Epithelial cell of esophagus (primary cell): ENCODE measurements at regions not wholly inside any gene's neighbourhood (a gene's known extent, or its start where the extent isn't known, plus 50 kb on each side); places are given as distances from the start of the nearest gene placed in this dataset.

Source experiments
- DNase-seq: peaks from one replicate; pipeline ENCODE4 v3.0.0; 2010; ENCODE audit warnings: low read depth
- H3K4me3 ChIP-seq: 2 replicates; pipeline ENCODE4 v1.5.1; 2011; ENCODE audit warnings: mild to moderate bottlenecking, low read length, control low read depth
- TF ChIP-seq, protein P1 (sequence below): IDR thresholded peaks from 2 replicates; pipeline ENCODE4 v1.5.1; 2011; ENCODE audit warnings: low read depth, mild to moderate bottlenecking, low read length, control low read depth, inconsistent platforms; ENCODE audit not compliant: insufficient read depth; ENCODE audit errors: missing control alignments

DNA sequence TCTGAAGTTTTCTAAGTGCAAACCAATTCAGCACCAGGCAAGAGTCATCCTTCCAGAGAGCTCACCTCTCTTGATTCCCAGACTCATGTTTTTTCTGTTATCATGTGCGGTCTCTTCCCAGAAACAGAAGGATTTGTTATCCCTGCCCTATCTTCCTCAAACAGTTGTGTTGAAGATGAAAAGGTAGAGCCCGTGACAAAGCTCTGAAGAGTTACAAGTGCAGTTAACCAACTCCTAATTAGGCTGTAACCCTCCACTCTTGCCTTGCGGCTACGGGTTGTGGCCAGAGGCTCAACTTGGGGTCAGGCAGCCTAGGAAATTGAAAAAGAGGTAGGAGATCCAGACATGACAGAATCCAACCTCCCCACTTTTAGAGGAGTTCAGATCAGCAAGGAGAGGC is 76.2 kb upstream of the CADM1 start:
- TF ChIP-seq, protein P1, sequence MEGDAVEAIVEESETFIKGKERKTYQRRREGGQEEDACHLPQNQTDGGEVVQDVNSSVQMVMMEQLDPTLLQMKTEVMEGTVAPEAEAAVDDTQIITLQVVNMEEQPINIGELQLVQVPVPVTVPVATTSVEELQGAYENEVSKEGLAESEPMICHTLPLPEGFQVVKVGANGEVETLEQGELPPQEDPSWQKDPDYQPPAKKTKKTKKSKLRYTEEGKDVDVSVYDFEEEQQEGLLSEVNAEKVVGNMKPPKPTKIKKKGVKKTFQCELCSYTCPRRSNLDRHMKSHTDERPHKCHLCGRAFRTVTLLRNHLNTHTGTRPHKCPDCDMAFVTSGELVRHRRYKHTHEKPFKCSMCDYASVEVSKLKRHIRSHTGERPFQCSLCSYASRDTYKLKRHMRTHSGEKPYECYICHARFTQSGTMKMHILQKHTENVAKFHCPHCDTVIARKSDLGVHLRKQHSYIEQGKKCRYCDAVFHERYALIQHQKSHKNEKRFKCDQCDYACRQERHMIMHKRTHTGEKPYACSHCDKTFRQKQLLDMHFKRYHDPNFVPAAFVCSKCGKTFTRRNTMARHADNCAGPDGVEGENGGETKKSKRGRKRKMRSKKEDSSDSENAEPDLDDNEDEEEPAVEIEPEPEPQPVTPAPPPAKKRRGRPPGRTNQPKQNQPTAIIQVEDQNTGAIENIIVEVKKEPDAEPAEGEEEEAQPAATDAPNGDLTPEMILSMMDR, result no peak

DNA sequence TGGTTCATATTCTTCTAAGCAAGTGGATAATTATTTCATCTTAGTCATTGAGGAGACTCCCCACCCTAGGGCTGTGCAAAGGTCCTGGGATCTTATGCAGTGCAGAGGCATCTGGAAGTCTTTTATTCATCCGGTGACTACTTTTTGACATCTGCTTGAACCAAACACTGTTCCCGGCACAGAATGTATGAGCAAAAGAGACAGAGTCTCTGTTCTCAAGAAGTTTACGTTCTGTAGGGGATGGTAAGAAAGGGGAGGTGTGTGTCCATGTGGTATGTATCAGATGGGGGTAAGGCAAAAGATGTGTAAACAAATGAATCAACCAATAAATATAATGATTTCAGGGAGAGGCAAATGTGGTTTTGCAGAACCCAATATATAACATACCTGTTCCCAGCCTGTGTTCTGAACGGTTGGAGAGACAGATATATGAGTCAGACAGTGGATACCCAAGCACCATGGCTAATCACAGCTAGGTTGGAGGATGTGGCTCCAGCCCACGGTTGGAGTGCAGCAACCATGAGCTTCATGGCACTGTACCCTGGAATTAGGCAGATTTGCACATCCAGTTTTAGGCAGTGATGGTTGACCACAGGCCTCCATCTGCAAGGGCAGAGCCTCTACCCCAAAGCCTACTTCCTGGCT is 75.1 kb upstream of the CADM1 start:
- DNase-seq, result no peak
- TF ChIP-seq, protein P1, result no peak
- H3K4me3 ChIP-seq, result no peak overlapping the region

More for the DNA sequence above, 76.2 kb upstream of the CADM1 start:
- no peak for DNase-seq
- no peak overlapping the region for H3K4me3 ChIP-seq

DNA sequence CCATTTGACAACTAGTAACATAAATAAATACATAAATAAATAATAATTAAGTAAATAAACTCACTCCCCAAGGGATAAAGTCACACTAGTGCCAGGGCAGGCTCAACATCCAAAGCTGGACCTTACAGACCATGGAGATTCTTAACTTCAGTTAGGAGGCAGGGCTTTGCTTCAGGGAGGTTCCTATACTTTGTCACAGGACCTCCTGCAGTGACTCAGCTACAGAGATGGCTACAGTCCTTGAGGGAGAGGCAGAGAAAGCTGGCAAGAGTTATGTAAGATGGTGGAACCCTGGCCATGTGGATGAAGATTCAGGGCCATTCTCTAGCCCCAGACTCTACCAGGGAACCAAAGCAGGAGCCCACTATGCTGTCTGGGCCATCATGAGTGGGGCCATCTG is 74.1 kb upstream of the CADM1 start:
- no peak for DNase-seq
- TF ChIP-seq, protein P1, result no peak
- H3K4me3 ChIP-seq, result no peak overlapping the region

DNA sequence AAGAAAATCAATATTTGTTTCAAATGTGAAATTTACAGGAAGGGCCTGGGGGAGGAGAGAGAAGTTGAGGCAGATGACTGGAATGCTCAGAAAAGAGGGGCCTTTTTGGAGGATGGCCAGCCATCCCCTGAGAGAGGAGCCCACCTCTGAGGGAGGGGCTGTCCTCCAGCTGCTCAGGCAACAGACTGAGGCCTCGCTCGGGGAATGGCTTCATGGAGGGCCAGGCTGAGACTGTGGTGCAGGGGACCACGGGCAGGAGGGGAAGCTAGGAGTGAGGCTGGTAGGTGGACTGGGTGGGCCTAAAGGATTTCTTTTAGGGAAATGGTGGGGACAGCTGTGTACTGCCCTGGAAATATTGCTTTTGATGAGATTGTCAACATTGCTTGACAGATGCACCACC is 73.5 kb upstream of the CADM1 start:
- no peak overlapping the region for H3K4me3 ChIP-seq
- no peak for DNase-seq
- TF ChIP-seq, protein P1, result no peak

DNA sequence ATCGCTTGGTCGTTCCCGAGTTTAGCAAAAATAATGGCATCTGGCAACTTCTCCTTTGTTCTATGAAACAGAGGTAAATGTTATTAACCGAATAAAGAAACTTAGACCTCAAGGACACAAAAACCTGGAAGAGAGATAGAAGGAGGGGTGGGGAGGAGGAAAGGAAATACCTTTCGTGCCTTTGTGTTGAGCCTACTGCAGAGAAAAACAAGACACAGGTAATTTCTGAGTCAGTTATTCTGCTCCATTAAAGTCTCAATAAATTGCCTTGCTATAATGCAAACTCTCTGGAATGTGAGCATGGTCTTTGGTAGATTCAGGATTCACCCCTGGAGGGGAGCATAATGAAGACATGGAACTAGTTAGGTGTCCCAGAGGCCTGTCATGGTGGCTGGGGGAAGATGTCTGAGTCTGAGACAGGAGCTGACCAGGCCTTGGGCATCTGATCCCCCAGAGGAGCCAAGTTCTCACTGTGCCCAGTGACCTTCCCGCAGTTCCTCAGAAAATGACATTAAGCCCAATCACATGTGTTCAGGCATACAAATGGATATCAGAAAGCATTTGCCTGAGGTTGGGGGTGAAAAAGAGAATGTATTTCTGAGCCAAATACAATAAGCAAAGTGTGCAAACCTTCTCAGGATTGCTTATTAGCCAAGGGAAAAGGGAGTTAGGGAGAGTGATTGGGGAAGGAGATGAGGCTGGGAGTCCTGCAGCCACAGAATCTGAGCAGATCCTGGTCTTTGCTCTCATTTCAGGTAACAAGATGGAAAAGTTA is 72.6 kb upstream of the CADM1 start:
- TF ChIP-seq, protein P1, result no peak
- H3K4me3 ChIP-seq, result no peak overlapping the region
- no peak for DNase-seq

DNA sequence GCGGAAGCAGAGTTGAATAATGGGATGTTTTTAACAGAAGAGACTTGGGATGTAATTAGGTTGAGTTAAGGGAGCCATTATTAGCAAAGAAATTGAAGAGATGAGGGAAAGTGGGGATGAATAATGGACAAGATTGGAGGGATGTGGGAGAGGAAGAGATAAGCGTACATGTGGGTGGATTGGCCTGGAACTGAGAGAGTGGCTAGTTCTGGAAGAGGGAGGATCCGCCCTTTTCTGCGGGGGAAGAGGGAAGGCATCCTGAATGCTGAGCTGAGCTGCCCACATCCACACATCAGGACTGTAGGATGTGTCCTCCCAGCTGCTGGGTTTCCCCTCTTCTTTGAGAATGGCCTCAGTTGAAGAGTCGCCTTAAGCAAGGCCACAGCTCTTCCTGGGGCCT is 68.3 kb upstream of the CADM1 start:
- TF ChIP-seq, protein P1, result no peak
- no peak for DNase-seq
- H3K4me3 ChIP-seq, result no peak overlapping the region
